ENCODE measurements at regions not wholly inside any gene's neighbourhood (a gene's known extent, or its start where the extent isn't known, plus 50 kb on each side); places are given as distances from the start of the nearest gene placed in this dataset.

DNA sequence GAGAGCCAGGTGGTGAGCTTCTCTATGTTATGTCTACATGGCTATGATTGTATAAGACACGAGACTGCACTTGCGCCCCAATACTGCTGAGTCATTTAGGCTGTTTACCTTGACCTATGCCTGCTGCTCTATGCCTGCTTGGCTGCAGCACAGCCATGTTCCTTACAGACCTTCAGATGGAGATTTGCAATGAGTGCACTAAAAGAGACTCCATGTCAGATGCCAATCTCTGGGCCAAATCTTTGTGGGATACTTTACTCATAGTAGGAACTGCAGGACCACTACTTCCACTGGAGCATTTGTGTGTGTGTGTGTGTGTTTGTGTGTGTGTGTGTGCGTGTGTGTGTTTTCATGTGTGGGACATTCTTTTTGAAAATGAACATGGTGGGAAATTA, 50.0 kb upstream of the KMT2E start:
- H3K4me3 ChIP-seq (ENCODE audit: control insufficient read depth, low read depth, low read length), result no peak overlapping the region
- TF ChIP-seq, protein P1, sequence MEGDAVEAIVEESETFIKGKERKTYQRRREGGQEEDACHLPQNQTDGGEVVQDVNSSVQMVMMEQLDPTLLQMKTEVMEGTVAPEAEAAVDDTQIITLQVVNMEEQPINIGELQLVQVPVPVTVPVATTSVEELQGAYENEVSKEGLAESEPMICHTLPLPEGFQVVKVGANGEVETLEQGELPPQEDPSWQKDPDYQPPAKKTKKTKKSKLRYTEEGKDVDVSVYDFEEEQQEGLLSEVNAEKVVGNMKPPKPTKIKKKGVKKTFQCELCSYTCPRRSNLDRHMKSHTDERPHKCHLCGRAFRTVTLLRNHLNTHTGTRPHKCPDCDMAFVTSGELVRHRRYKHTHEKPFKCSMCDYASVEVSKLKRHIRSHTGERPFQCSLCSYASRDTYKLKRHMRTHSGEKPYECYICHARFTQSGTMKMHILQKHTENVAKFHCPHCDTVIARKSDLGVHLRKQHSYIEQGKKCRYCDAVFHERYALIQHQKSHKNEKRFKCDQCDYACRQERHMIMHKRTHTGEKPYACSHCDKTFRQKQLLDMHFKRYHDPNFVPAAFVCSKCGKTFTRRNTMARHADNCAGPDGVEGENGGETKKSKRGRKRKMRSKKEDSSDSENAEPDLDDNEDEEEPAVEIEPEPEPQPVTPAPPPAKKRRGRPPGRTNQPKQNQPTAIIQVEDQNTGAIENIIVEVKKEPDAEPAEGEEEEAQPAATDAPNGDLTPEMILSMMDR (IDR thresholded peaks at IDR 0.05; ENCODE audit: control insufficient read depth, insufficient read depth, low read depth, low read length, missing control alignments), result no peak
- no peak for DNase-seq (ENCODE audit: low read depth)

Measured in AG09309 (cell line).